Neural cell (in vitro differentiated cells): ENCODE measurements at regions not wholly inside any gene's neighbourhood (a gene's known extent, or its start where the extent isn't known, plus 50 kb on each side); places are given as distances from the start of the nearest gene placed in this dataset.

Source experiments
- H2AFZ ChIP-seq: fragments of 200-600, 300-800 bp; sonication (generic), shearing (Covaris generic); 2 replicates; pipeline ENCODE4 v1.6.0; 2014; ENCODE audit warnings: low read depth, mild to moderate bottlenecking, antibody characterized with exemption, low read length, moderate library complexity
- H3F3A ChIP-seq: fragments of 200-600 bp; shearing (Covaris generic); 2 replicates; pipeline ENCODE4 v1.6.1; 2016; ENCODE audit warnings: mild to moderate bottlenecking, moderate library complexity, mixed read lengths, antibody characterized with exemption, low read length; ENCODE audit not compliant: insufficient read depth, poor library complexity, severe bottlenecking
- H3K27ac ChIP-seq: fragments of 200-600, 300-800 bp; sonication (generic), shearing (Covaris generic); 2 replicates; pipeline ENCODE4 v1.5.1; 2014; ENCODE audit warnings: mild to moderate bottlenecking, low read length, moderate library complexity
- H3K27me3 ChIP-seq: fragments of 300-800, 200-600 bp; sonication (generic), shearing (Covaris generic); 2 replicates; pipeline ENCODE4 v1.6.0; 2014; ENCODE audit warnings: mild to moderate bottlenecking, low read depth, low read length, moderate library complexity; ENCODE audit not compliant: insufficient read depth
- H3K36me3 ChIP-seq: fragments of 300-800, 200-600 bp; sonication (generic), shearing (Covaris generic); 2 replicates; pipeline ENCODE4 v1.5.1; 2014; ENCODE audit warnings: mild to moderate bottlenecking, antibody characterized with exemption, low read length, moderate library complexity; ENCODE audit not compliant: insufficient read depth
- H3K4me2 ChIP-seq: fragments of 300-800, 200-600 bp; sonication (generic), shearing (Covaris generic); 2 replicates; pipeline ENCODE4 v1.6.0; 2014; ENCODE audit warnings: mild to moderate bottlenecking, low read length
- H3K4me3 ChIP-seq: fragments of 300-800, 200-600 bp; sonication (generic), shearing (Covaris generic); 2 replicates; pipeline ENCODE4 v1.5.1; 2014; ENCODE audit warnings: mild to moderate bottlenecking, low read length, moderate library complexity
- H3K79me2 ChIP-seq: fragments of 200-600 bp; shearing (Covaris generic); replicated peaks from 2 replicates; pipeline ENCODE4 v1.6.0; 2014; ENCODE audit warnings: mild to moderate bottlenecking, low read length, moderate library complexity; ENCODE audit not compliant: insufficient read depth
- H3K9ac ChIP-seq: fragments of 300-800, 200-600 bp; sonication (generic), shearing (Covaris generic); 2 replicates; pipeline ENCODE4 v1.6.1; 2016; ENCODE audit warnings: mild to moderate bottlenecking, low read length, mixed read lengths
- H3K9me2 ChIP-seq: fragments of 200-600 bp; shearing (Covaris generic); 2 replicates; pipeline ENCODE4 v1.6.1; 2016; ENCODE audit warnings: mild to moderate bottlenecking, low read length, mixed read lengths; ENCODE audit not compliant: insufficient read depth
- H3K9me3 ChIP-seq: fragments of 200-600, 300-800 bp; sonication (generic), shearing (Covaris generic); 2 replicates; pipeline ENCODE4 v1.6.1; 2016; ENCODE audit warnings: mild to moderate bottlenecking, mixed run types, low read length, moderate library complexity, mixed read lengths
- H4K20me1 ChIP-seq: fragments of 200-600 bp; shearing (Covaris generic); 2 replicates; pipeline ENCODE4 v1.6.1; 2016; ENCODE audit warnings: mild to moderate bottlenecking, mixed run types; ENCODE audit not compliant: insufficient read depth
- EP300 ChIP-seq: fragments of 450-650 bp; conservative IDR thresholded peaks from 2 replicates; pipeline ENCODE4 v1.6.1; 2014; ENCODE audit warnings: antibody characterized with exemption, mild to moderate bottlenecking, moderate library complexity; ENCODE audit not compliant: poor library complexity, severe bottlenecking
- EZH2 ChIP-seq: fragments of 200-600, 300-800 bp; shearing (Covaris generic), sonication (generic); IDR thresholded peaks from 2 replicates; pipeline ENCODE4 v1.6.1; 2014; ENCODE audit warnings: antibody characterized with exemption, low read length, borderline replicate concordance, mild to moderate bottlenecking; ENCODE audit not compliant: insufficient read depth, poor library complexity, severe bottlenecking
- MXI1 ChIP-seq: fragments of 450-650 bp; conservative IDR thresholded peaks from 2 replicates; pipeline ENCODE4 v1.6.1; 2014; ENCODE audit warnings: antibody characterized with exemption, mild to moderate bottlenecking; ENCODE audit not compliant: poor library complexity, severe bottlenecking
- POLR2AphosphoS5 ChIP-seq: IDR thresholded peaks from 2 replicates; pipeline ENCODE4 v1.6.1; 2012
- RAD21 ChIP-seq: fragments of 450-650 bp; conservative IDR thresholded peaks from 2 replicates; pipeline ENCODE4 v1.6.1; 2014; ENCODE audit warnings: antibody characterized with exemption, mild to moderate bottlenecking, moderate library complexity
- REST ChIP-seq: IDR thresholded peaks from 2 replicates; pipeline ENCODE4 v1.6.1; 2012; ENCODE audit warnings: borderline replicate concordance
- SMC3 ChIP-seq: fragments of 450-650 bp; conservative IDR thresholded peaks from 2 replicates; pipeline ENCODE4 v1.6.1; 2014; ENCODE audit warnings: antibody characterized with exemption, mild to moderate bottlenecking, moderate library complexity; ENCODE audit not compliant: poor library complexity
- TAF1 ChIP-seq: IDR thresholded peaks from 2 replicates; pipeline ENCODE4 v1.6.1; 2012; ENCODE audit warnings: low read depth
- TF ChIP-seq, protein P1 (sequence below): fragments of 450-650 bp; IDR thresholded peaks from 2 replicates; pipeline ENCODE4 v1.5.1; 2014; ENCODE audit warnings: antibody characterized with exemption, mild to moderate bottlenecking, moderate library complexity; ENCODE audit not compliant: poor library complexity, severe bottlenecking

DNA sequence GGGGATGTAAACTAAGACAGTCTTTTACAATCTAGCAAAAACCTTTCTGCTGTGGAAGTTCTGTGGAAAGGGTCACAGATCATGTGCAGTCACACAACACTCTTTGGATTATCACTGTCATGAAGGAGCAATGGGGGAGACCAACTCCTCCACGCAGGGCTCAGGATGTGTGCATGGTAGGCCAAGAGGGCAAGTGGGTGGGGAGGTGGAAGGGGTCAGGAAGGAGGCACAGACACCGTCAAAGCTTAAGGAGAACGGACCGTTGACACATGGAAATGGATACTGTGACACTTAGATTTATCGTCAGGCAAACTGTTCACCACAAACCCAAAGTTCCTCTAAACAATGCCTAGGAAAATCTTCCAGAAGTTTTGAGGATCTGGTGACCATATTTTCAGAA, 215.8 kb downstream of the PAX1 start:
- H3K4me3 ChIP-seq: no peak overlapping the region
- TF ChIP-seq EP300: no peak
- no peak for TF ChIP-seq RAD21
- no peak for TF ChIP-seq SMC3
- TF ChIP-seq TAF1: no peak
- TF ChIP-seq EZH2: no peak
- no peak for TF ChIP-seq POLR2AphosphoS5
- no peak for TF ChIP-seq REST
- no peaks in the 10 kb centered on the region for H3K27me3 ChIP-seq
- no peaks in the 10 kb centered on the region for H3K36me3 ChIP-seq
- no peaks in the 10 kb centered on the region for H4K20me1 ChIP-seq
- no peaks in the 10 kb centered on the region for H3K9me2 ChIP-seq
- H3K9ac ChIP-seq: no peak overlapping the region
- no peaks in the 10 kb centered on the region for H3K9me3 ChIP-seq
- no peak overlapping the region for H2AFZ ChIP-seq
- no peaks in the 10 kb centered on the region for H3F3A ChIP-seq
- no peaks in the 10 kb centered on the region for H3K79me2 ChIP-seq
- H3K27ac ChIP-seq: no peak overlapping the region
- no peak overlapping the region for H3K4me2 ChIP-seq

DNA sequence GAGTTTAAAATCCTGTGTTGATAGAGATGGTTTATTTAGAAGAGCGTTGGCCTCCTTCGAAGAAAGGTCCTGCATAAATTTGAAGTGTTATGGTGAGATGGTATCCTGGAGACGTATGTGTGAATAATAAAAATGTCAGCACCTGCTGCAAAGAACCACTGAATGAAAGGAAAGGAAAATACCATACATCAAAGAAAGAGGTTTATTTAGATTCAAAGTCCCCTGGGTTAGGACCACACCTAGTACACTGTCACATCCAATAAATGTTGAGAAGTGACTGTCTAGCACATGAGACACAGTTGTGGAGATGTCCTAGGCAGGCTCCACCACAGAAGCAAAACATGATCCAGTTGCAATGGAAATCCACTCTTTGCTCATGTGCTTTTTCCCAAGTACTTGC, 214.7 kb downstream of the PAX1 start:
- Histone ChIP-seq H3F3A (no peaks in the 10 kb centered on the region), H3K4me3 (no peak overlapping the region), H3K79me2 (no peaks in the 10 kb centered on the region), H2AFZ (no peak overlapping the region), H3K9me3 (no peaks in the 10 kb centered on the region), H3K27me3 (no peaks in the 10 kb centered on the region), H3K9ac (no peak overlapping the region), H3K27ac (no peak overlapping the region), H3K4me2 (no peak overlapping the region), H3K9me2 (no peaks in the 10 kb centered on the region), H4K20me1 (no peaks in the 10 kb centered on the region), H3K36me3 (no peaks in the 10 kb centered on the region)
- no peak for TF ChIP-seq REST
- no peak for TF ChIP-seq EP300
- TF ChIP-seq EZH2: no peak
- TF ChIP-seq, protein P1, sequence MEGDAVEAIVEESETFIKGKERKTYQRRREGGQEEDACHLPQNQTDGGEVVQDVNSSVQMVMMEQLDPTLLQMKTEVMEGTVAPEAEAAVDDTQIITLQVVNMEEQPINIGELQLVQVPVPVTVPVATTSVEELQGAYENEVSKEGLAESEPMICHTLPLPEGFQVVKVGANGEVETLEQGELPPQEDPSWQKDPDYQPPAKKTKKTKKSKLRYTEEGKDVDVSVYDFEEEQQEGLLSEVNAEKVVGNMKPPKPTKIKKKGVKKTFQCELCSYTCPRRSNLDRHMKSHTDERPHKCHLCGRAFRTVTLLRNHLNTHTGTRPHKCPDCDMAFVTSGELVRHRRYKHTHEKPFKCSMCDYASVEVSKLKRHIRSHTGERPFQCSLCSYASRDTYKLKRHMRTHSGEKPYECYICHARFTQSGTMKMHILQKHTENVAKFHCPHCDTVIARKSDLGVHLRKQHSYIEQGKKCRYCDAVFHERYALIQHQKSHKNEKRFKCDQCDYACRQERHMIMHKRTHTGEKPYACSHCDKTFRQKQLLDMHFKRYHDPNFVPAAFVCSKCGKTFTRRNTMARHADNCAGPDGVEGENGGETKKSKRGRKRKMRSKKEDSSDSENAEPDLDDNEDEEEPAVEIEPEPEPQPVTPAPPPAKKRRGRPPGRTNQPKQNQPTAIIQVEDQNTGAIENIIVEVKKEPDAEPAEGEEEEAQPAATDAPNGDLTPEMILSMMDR: no peak
- TF ChIP-seq SMC3: no peak
- TF ChIP-seq RAD21: no peak
- no peak for TF ChIP-seq TAF1
- TF ChIP-seq MXI1: no peak
- no peak for TF ChIP-seq POLR2AphosphoS5
